ENCODE measurements at regions not wholly inside any gene's neighbourhood (a gene's known extent, or its start where the extent isn't known, plus 50 kb on each side); places are given as distances from the start of the nearest gene placed in this dataset.

- no peak for DNase-seq (ENCODE audit: low spot score in 2 of 2)
- H3K36me3 ChIP-seq, result no peaks in the 10 kb centered on the region
- TF ChIP-seq CTCF (IDR thresholded peaks at IDR 0.05), result no peak
- no peak for TF ChIP-seq EP300 (IDR thresholded peaks at IDR 0.05)
- TF ChIP-seq POLR2A (IDR thresholded peaks at IDR 0.05), result no peak
- 44 to 49% methylated on average over 4 of the region's 4 CpGs for WGBS, 2 donors
- no peak overlapping the region for H3K27ac ChIP-seq
- peaks cover 0 to 8% (median 0%) of the 10 kb centered on the region in 4 donors for H3K4me1 ChIP-seq
- no peaks in the 10 kb centered on the region for H3K9me3 ChIP-seq
- H3K27me3 ChIP-seq, result no peaks in the 10 kb centered on the region
- no peak overlapping the region for H3K4me3 ChIP-seq
These were observed 61.9 kb upstream of the IFNG-AS1 start for GRCh38 chr12:67927324-67927723.

GRCh38 chr12:67927815-67928214 is 61.4 kb upstream of the IFNG-AS1 start:
- Histone ChIP-seq H3K36me3 (no peaks in the 10 kb centered on the region), H3K27me3 (no peaks in the 10 kb centered on the region), H3K27ac (no peak overlapping the region), H3K4me3 (no peak overlapping the region), H3K4me1 (peaks cover 0 to 8% (median 0%) of the 10 kb centered on the region in 4 donors), H3K9me3 (no peaks in the 10 kb centered on the region)
- TF ChIP-seq EP300 (IDR thresholded peaks at IDR 0.05) (no peak), POLR2A (IDR thresholded peaks at IDR 0.05) (no peak), CTCF (IDR thresholded peaks at IDR 0.05) (no peak)
- 53 to 68% methylated on average over 3 of the region's 3 CpGs for WGBS, 2 donors
- no peak for DNase-seq (ENCODE audit: low spot score in 2 of 2)

GRCh38 chr12:67928621-67929383 is 60.4 kb upstream of the IFNG-AS1 start:
- 57 to 66% methylated on average over 3 of the region's 3 CpGs for WGBS, 2 donors
- H3K27me3 ChIP-seq, result no peaks in the 10 kb centered on the region
- no peaks in the 10 kb centered on the region for H3K9me3 ChIP-seq
- TF ChIP-seq POLR2A (IDR thresholded peaks at IDR 0.05) (no peak), CTCF (IDR thresholded peaks at IDR 0.05) (no peak), EP300 (IDR thresholded peaks at IDR 0.05) (no peak)
- H3K36me3 ChIP-seq, result no peaks in the 10 kb centered on the region
- no peak overlapping the region for H3K4me3 ChIP-seq
- no peak overlapping the region for H3K27ac ChIP-seq
- no peak for DNase-seq (ENCODE audit: low spot score in 2 of 2)
- peaks cover 0 to 8% (median 0%) of the 10 kb centered on the region in 4 donors for H3K4me1 ChIP-seq

GRCh38 chr12:67929384-67929772 is 59.9 kb upstream of the IFNG-AS1 start:
- no peak overlapping the region for H3K4me3 ChIP-seq
- H3K36me3 ChIP-seq, result no peaks in the 10 kb centered on the region
- H3K27me3 ChIP-seq, result no peaks in the 10 kb centered on the region
- no peak for TF ChIP-seq POLR2A (IDR thresholded peaks at IDR 0.05)
- no peak for TF ChIP-seq EP300 (IDR thresholded peaks at IDR 0.05)
- no peak for TF ChIP-seq CTCF (IDR thresholded peaks at IDR 0.05)
- 58 to 63% methylated on average over 2 of the region's 2 CpGs for WGBS, 2 donors
- DNase-seq (ENCODE audit: low spot score in 2 of 2), result no peak
- H3K4me1 ChIP-seq, result peaks cover 0 to 8% (median 0%) of the 10 kb centered on the region in 4 donors
- H3K9me3 ChIP-seq, result no peaks in the 10 kb centered on the region
- no peak overlapping the region for H3K27ac ChIP-seq

- no peaks in the 10 kb centered on the region for H3K27me3 ChIP-seq
- H3K4me3 ChIP-seq, result no peak overlapping the region
- no peaks in the 10 kb centered on the region for H3K9me3 ChIP-seq
- H3K36me3 ChIP-seq, result no peaks in the 10 kb centered on the region
- TF ChIP-seq CTCF (IDR thresholded peaks at IDR 0.05) (no peak), POLR2A (IDR thresholded peaks at IDR 0.05) (no peak), EP300 (IDR thresholded peaks at IDR 0.05) (no peak)
- H3K27ac ChIP-seq, result no peak overlapping the region
- WGBS, 2 donors, result 94 to 96% methylated on average over 1 of the region's 1 CpG
- peaks cover 0 to 2% (median 0%) of the 10 kb centered on the region in 4 donors for H3K4me1 ChIP-seq
- DNase-seq (ENCODE audit: low spot score in 2 of 2), result no peak
These were observed 51.4 kb upstream of the IFNG-AS1 start for GRCh38 chr12:67937822-67938221.
